PC-3 (cell line): ENCODE measurements at regions not wholly inside any gene's neighbourhood (a gene's known extent, or its start where the extent isn't known, plus 50 kb on each side); places are given as distances from the start of the nearest gene placed in this dataset.

Experiments
- ATAC-seq: fragments of 200-7000 bp; cut with Tn5 transposase; 2 replicates; pipeline ENCODE4 v1.9.1; 2020; ENCODE audit warnings: mild to moderate bottlenecking, moderate library complexity
- BruUV-seq: library from RNA; stranded (reverse); fragments of 400-500 nt; replicated peaks from 2 replicates; lab custom pipeline; 2021; lab: Mats Ljungman, UMichigan
- CTCF ChIA-PET: fragments of 300-600 bp; sonication (Branson Sonifier 250); formaldehyde crosslinking; loops from one replicate; lab custom pipeline; 2022; ENCODE audit warnings: antibody characterized with exemption; lab: Charles Lee
- POLR2A ChIA-PET: fragments of 300-600 bp; sonication (Branson Sonifier 250); formaldehyde crosslinking; loops from one replicate; lab custom pipeline; 2022; ENCODE audit warnings: antibody characterized with exemption; ENCODE audit not compliant: unreplicated experiment; lab: Charles Lee
- DNase-seq: peaks from one replicate; pipeline ENCODE4 v3.0.0-alpha.2; 2015
- H2AFZ ChIP-seq: fragments of 300-600 bp; sonication (generic); 2 replicates; pipeline ENCODE4 v1.6.0; 2016; ENCODE audit warnings: antibody characterized with exemption, low read length
- H3F3A ChIP-seq: fragments of 300-600 bp; sonication (generic); one replicate; pipeline ENCODE4 v1.6.0; 2017; ENCODE audit warnings: antibody characterized with exemption, low read length, control low read depth, mild to moderate bottlenecking; ENCODE audit not compliant: unreplicated experiment
- H3K27ac ChIP-seq: fragments of 300-600 bp; sonication (generic); 2 replicates; pipeline ENCODE4 v1.5.1; 2016; ENCODE audit warnings: mild to moderate bottlenecking, low read length
- H3K27me3 ChIP-seq: fragments of 300-600 bp; sonication (generic); 2 replicates; pipeline ENCODE4 v1.6.1; 2016; ENCODE audit warnings: low read length, mixed read lengths
- H3K36me3 ChIP-seq: fragments of 300-600 bp; sonication (generic); 2 replicates; pipeline ENCODE4 v1.6.1; 2016; ENCODE audit warnings: low read depth, mixed run types, low read length, mixed read lengths
- H3K4me1 ChIP-seq: fragments of 300-600 bp; sonication (generic); 2 replicates; pipeline ENCODE4 v1.5.1; 2016; ENCODE audit warnings: low read length; ENCODE audit not compliant: insufficient read depth
- H3K4me2 ChIP-seq: fragments of 300-600 bp; sonication (generic); 2 replicates; pipeline ENCODE4 v1.6.0; 2016; ENCODE audit warnings: low read length
- H3K4me3 ChIP-seq: fragments of 300-600 bp; sonication (generic); 2 replicates; pipeline ENCODE4 v1.5.1; 2016; ENCODE audit warnings: mild to moderate bottlenecking, low read length, mixed read lengths
- H3K79me2 ChIP-seq: fragments of 300-600 bp; sonication (generic); 2 replicates; pipeline ENCODE4 v1.6.1; 2017; ENCODE audit warnings: low read length, mixed read lengths
- H3K9ac ChIP-seq: fragments of 300-600 bp; sonication (generic); 2 replicates; pipeline ENCODE4 v1.6.0; 2016; ENCODE audit warnings: mild to moderate bottlenecking, low read length
- H3K9me2 ChIP-seq: fragments of 300-600 bp; sonication (generic); replicated peaks from 2 replicates; pipeline ENCODE4 v1.6.1; 2016; ENCODE audit warnings: mixed run types, low read length, mixed read lengths
- H3K9me3 ChIP-seq: fragments of 300-600 bp; sonication (generic); 2 replicates; pipeline ENCODE4 v1.6.1; 2016; ENCODE audit warnings: low read length, mixed read lengths
- H4K20me1 ChIP-seq: fragments of 300-600 bp; sonication (generic); 2 replicates; pipeline ENCODE4 v1.6.1; 2016; ENCODE audit warnings: low read length, mixed read lengths
- EZH2 ChIP-seq: fragments of 300-600 bp; sonication (generic); IDR thresholded peaks from one replicate; pipeline ENCODE4 v1.6.1; 2017; ENCODE audit warnings: antibody characterized with exemption, mild to moderate bottlenecking, low read length; ENCODE audit not compliant: unreplicated experiment
- EZH2phosphoT487 ChIP-seq: fragments of 300-600 bp; sonication (generic); IDR thresholded peaks from 2 replicates; pipeline ENCODE4 v1.6.1; 2018; ENCODE audit warnings: mild to moderate bottlenecking, antibody characterized with exemption, low read length, borderline replicate concordance
- intact Hi-C: fragments of 100-400 bp; cut with micrococcal nuclease; formaldehyde crosslinking; loops from 2 replicates; pipeline ENCODE4 v1.9.0; 2023
- TF ChIP-seq, protein P1 (sequence below): fragments of 300-600 bp; sonication (generic); conservative IDR thresholded peaks from 2 replicates; pipeline ENCODE4 v1.5.1; 2017; ENCODE audit warnings: antibody characterized with exemption, low read depth, mild to moderate bottlenecking, low read length

DNA sequence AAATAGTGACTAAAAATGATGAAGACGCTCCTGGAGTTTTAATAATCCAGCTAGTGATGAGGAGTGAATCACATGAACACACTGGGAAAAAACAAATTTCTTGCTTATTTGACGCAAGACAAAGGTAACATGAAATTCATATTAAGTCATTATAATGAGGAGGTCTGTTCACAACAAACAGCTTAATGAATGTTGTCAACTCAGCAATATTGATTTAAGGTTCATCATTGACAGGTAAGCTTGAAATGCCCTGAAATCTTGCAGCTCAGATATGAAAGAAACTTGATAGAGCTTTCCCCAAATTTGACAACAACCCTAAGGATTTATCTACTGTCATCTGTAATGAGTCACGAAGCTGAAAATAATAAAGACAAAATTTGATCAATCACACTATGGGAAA is 108.1 kb upstream of the SELENOK start:
- no peak for TF ChIP-seq EZH2
- no peak for TF ChIP-seq EZH2phosphoT487
- TF ChIP-seq, protein P1, sequence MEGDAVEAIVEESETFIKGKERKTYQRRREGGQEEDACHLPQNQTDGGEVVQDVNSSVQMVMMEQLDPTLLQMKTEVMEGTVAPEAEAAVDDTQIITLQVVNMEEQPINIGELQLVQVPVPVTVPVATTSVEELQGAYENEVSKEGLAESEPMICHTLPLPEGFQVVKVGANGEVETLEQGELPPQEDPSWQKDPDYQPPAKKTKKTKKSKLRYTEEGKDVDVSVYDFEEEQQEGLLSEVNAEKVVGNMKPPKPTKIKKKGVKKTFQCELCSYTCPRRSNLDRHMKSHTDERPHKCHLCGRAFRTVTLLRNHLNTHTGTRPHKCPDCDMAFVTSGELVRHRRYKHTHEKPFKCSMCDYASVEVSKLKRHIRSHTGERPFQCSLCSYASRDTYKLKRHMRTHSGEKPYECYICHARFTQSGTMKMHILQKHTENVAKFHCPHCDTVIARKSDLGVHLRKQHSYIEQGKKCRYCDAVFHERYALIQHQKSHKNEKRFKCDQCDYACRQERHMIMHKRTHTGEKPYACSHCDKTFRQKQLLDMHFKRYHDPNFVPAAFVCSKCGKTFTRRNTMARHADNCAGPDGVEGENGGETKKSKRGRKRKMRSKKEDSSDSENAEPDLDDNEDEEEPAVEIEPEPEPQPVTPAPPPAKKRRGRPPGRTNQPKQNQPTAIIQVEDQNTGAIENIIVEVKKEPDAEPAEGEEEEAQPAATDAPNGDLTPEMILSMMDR = no peak
- intact Hi-C loops = no loop called here
- no TSS peak for BruUV-seq
- no peak for ATAC-seq
- CTCF ChIA-PET = no interaction called here
- Histone ChIP-seq H3K9me3 (no peaks in the 10 kb centered on the region), H3K27ac (no peak overlapping the region), H3K36me3 (no peaks in the 10 kb centered on the region), H3K9ac (no peak overlapping the region), H3K4me2 (no peak overlapping the region), H3K79me2 (no peaks in the 10 kb centered on the region), H3K27me3 (peaks cover 57% of the 10 kb centered on the region), H3F3A (no peaks in the 10 kb centered on the region), H2AFZ (no peak overlapping the region), H3K4me1 (no peaks in the 10 kb centered on the region), H3K9me2 (no peaks in the 10 kb centered on the region), H3K4me3 (no peak overlapping the region), H4K20me1 (no peaks in the 10 kb centered on the region)
- POLR2A ChIA-PET = no interaction called here
- DNase-seq = no peak

DNA sequence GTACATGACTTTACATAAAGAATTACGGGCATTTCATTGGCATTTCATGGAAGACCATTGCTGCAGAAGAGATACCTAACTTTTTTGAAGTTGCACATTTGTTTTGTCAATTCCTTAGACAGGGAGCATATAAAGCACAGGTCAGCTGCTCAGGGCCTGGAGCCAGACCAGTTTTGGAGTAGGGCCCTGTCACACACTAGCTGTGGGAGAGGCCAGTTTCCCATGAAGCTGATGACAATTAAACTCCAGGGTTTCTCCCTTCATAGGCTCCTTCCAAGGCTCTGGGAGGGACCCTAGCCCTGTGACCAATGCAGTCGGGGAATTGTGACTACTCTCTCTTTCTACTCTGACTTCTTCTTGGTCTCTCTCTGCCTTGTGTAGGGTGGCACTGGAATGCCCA is 107.3 kb upstream of the SELENOK start:
- CTCF ChIA-PET = no interaction called here
- no peak for TF ChIP-seq EZH2phosphoT487
- no peak for TF ChIP-seq EZH2
- TF ChIP-seq, protein P1 = no peak
- POLR2A ChIA-PET = no interaction called here

DNA sequence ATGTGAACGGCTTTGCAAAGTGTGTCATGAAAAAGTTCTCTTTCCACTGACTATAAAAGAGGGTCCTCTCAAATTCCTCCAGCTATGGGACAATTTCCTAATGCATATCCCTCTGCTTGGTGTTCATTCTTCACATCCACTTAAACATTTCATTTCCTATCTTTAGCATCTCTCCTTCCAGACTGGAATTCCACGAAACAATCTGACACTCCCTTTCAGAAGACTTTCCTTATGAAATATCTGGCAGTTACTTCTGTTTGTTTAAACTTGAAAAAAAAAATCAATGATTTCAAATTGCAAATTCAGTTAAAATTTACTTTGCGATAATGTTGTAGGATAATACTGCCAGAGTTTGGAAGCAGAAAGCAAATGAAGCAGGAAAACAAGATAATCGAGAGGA is 105.8 kb upstream of the SELENOK start:
- no peaks in the 10 kb centered on the region for H3K4me1 ChIP-seq
- no peak overlapping the region for H3K4me3 ChIP-seq
- H3K36me3 ChIP-seq = no peaks in the 10 kb centered on the region
- BruUV-seq = no TSS peak
- ChIA-PET POLR2A (no interaction called here), CTCF (no interaction called here)
- no peaks in the 10 kb centered on the region for H4K20me1 ChIP-seq
- H3K9ac ChIP-seq = no peak overlapping the region
- H3F3A ChIP-seq = no peaks in the 10 kb centered on the region
- H3K79me2 ChIP-seq = no peaks in the 10 kb centered on the region
- H3K4me2 ChIP-seq = no peak overlapping the region
- DNase-seq = no peak
- H2AFZ ChIP-seq = no peak overlapping the region
- H3K9me2 ChIP-seq = no peaks in the 10 kb centered on the region
- TF ChIP-seq EZH2phosphoT487 (no peak), EZH2 (no peak)
- TF ChIP-seq, protein P1 = no peak
- ATAC-seq = no peak
- H3K9me3 ChIP-seq = no peaks in the 10 kb centered on the region
- intact Hi-C loops = no loop called here
- peaks cover 58% of the 10 kb centered on the region for H3K27me3 ChIP-seq
- no peak overlapping the region for H3K27ac ChIP-seq

More for the DNA sequence above, 107.3 kb upstream of the SELENOK start:
- no peaks in the 10 kb centered on the region for H3K36me3 ChIP-seq
- no peak overlapping the region for H3K9ac ChIP-seq
- no peak overlapping the region for H3K4me2 ChIP-seq
- H4K20me1 ChIP-seq = no peaks in the 10 kb centered on the region
- no peak overlapping the region for H3K4me3 ChIP-seq
- no peak overlapping the region for H3K27ac ChIP-seq
- no peaks in the 10 kb centered on the region for H3K9me3 ChIP-seq
- intact Hi-C loops = no loop called here
- H3K4me1 ChIP-seq = no peaks in the 10 kb centered on the region
- H3K79me2 ChIP-seq = no peaks in the 10 kb centered on the region
- peaks cover 61% of the 10 kb centered on the region for H3K27me3 ChIP-seq
- H3F3A ChIP-seq = no peaks in the 10 kb centered on the region
- H3K9me2 ChIP-seq = no peaks in the 10 kb centered on the region
- H2AFZ ChIP-seq = no peak overlapping the region
- no TSS peak for BruUV-seq
- ATAC-seq (no peak), DNase-seq (no peak)
